CD14-positive monocyte (primary cell): ENCODE measurements at regions not wholly inside any gene's neighbourhood (a gene's known extent, or its start where the extent isn't known, plus 50 kb on each side); places are given as distances from the start of the nearest gene placed in this dataset.
A peak's percentile ranks its signal among the peaks of the same experiment; 100 is the strongest.

Source experiments
- DNase-seq, 3 donors: peaks; one replicate each; pipeline ENCODE4 v3.0.0-alpha.2; 2011 to 2022
- H2AFZ ChIP-seq: 2 replicates; pipeline ENCODE4 v1.6.0; 2012; ENCODE audit warnings: mild to moderate bottlenecking, low read depth, low read length, inconsistent platforms; ENCODE audit not compliant: insufficient read depth, poor library complexity, severe bottlenecking
- H3K27ac ChIP-seq, 2 donors: 1 replicate in 1 of 2; 2 replicates in 1 of 2; pipeline ENCODE4 v1.5.1; 2012 to 2013; ENCODE audit warnings: low read length in 2 of 2, control low read depth in 1 of 2, inconsistent platforms in 1 of 2, low read depth in 1 of 2, mild to moderate bottlenecking in 1 of 2
- H3K27me3 ChIP-seq, 2 donors: one replicate each; pipeline versions ENCODE4 v1.6.0 to v1.6.1; 2011 to 2013; ENCODE audit warnings: low read length in 2 of 2; ENCODE audit not compliant: control insufficient read depth in 2 of 2, insufficient read depth in 2 of 2
- H3K36me3 ChIP-seq, 2 donors: replicated peaks in 1 of 2; 1 replicate in 1 of 2; 2 replicates in 1 of 2; pipeline versions ENCODE4 v1.5.1 to v1.6.1; 2012 to 2013; ENCODE audit warnings: low read length in 2 of 2, control low read depth in 1 of 2, inconsistent platforms in 1 of 2, mild to moderate bottlenecking in 1 of 2; ENCODE audit not compliant: insufficient read depth in 2 of 2, control insufficient read depth in 1 of 2
- H3K4me1 ChIP-seq, 2 donors: 1 replicate in 1 of 2; 2 replicates in 1 of 2; pipeline versions ENCODE4 v1.5.1 to v1.6.1; 2012 to 2013; ENCODE audit warnings: low read length in 2 of 2, control low read depth in 1 of 2, inconsistent platforms in 1 of 2, mild to moderate bottlenecking in 1 of 2, moderate library complexity in 1 of 2; ENCODE audit not compliant: insufficient read depth in 2 of 2, control insufficient read depth in 1 of 2
- H3K4me2 ChIP-seq: replicated peaks from 2 replicates; pipeline ENCODE3; 2012; ENCODE audit warnings: low read length, moderate library complexity, mild to moderate bottlenecking; ENCODE audit not compliant: poor library complexity, severe bottlenecking; ENCODE audit errors: extremely low read depth
- H3K4me3 ChIP-seq, 3 experiments: fragments of 200-600 bp in 1 of 3; sonication (generic) in 1 of 3; replicated peaks in 1 of 3; 1 replicate in 2 of 3; 2 replicates in 1 of 3; pipeline ENCODE4 v1.5.1; 2011 to 2013; ENCODE audit warnings: low read length in 3 of 3, mild to moderate bottlenecking in 3 of 3, control low read depth in 2 of 3, low read depth in 2 of 3, inconsistent platforms in 1 of 3, moderate library complexity in 1 of 3
- H3K79me2 ChIP-seq: 2 replicates; pipeline ENCODE4 v1.6.0; 2012; ENCODE audit warnings: mild to moderate bottlenecking, control low read depth, inconsistent platforms, low read length, moderate library complexity; ENCODE audit not compliant: insufficient read depth
- H3K9ac ChIP-seq: 2 replicates; pipeline ENCODE4 v1.6.0; 2017; ENCODE audit warnings: low read length, mild to moderate bottlenecking; ENCODE audit not compliant: insufficient read depth, poor library complexity, severe bottlenecking
- H3K9me3 ChIP-seq, 2 donors: replicated peaks in 1 of 2; 1 replicate in 1 of 2; 2 replicates in 1 of 2; pipeline versions ENCODE4 v1.5.1 to v1.6.1; 2012 to 2013; ENCODE audit warnings: low read length in 2 of 2, control low read depth in 1 of 2; ENCODE audit not compliant: control insufficient read depth in 1 of 2, insufficient read depth in 1 of 2
- H4K20me1 ChIP-seq: 2 replicates; pipeline ENCODE4 v1.6.0; 2012; ENCODE audit warnings: mild to moderate bottlenecking, low read length, control low read depth, moderate library complexity; ENCODE audit not compliant: insufficient read depth
- H3K27ac Mint-ChIP-seq, 7 donors: one replicate each; pipeline ENCODE4 v1.8.0; 2020; ENCODE audit warnings: mild to moderate bottlenecking in 7 of 7, mixed read lengths in 7 of 7, moderate library complexity in 6 of 7, inconsistent platforms in 2 of 7
- H3K27me3 Mint-ChIP-seq, 3 donors: one replicate each; pipeline ENCODE4 v1.8.0; 2021 to 2022; ENCODE audit warnings: low read depth in 3 of 3, mild to moderate bottlenecking in 3 of 3, mixed read lengths in 3 of 3, moderate library complexity in 3 of 3, inconsistent platforms in 1 of 3
- H3K36me3 Mint-ChIP-seq, 2 donors: one replicate each; pipeline ENCODE4 v1.8.0; 2020; ENCODE audit warnings: mixed read lengths in 2 of 2, inconsistent platforms in 1 of 2, mild to moderate bottlenecking in 1 of 2
- H3K4me1 Mint-ChIP-seq: one replicate; pipeline ENCODE4 v1.8.0; 2020; ENCODE audit warnings: mild to moderate bottlenecking, mixed read lengths
- H3K4me3 Mint-ChIP-seq, 2 donors: one replicate each; pipeline ENCODE4 v1.8.0; 2020; ENCODE audit warnings: mild to moderate bottlenecking in 2 of 2, mixed read lengths in 2 of 2, moderate library complexity in 1 of 2
- H3K9me3 Mint-ChIP-seq, 7 donors: one replicate each; pipeline ENCODE4 v1.8.0; 2020 to 2022; ENCODE audit warnings: mixed read lengths in 7 of 7, mild to moderate bottlenecking in 6 of 7, moderate library complexity in 6 of 7, inconsistent platforms in 2 of 7
- CTCF ChIP-seq: fragments of 200-600 bp; IDR thresholded peaks from one replicate; pipeline ENCODE4 v1.8.0; 2022; ENCODE audit warnings: antibody characterized with exemption, mild to moderate bottlenecking
- WGBS: methylation state at CpG from one replicate; pipeline ENCODE4 v1.1.5; 2013; ENCODE audit warnings: missing lambda C conversion rate; ENCODE audit not compliant: insufficient coverage; 5-methylcytosine and 5-hydroxymethylcytosine counted together
- intact Hi-C, 2 donors: fragments of 100-400 bp; cut with micrococcal nuclease; formaldehyde crosslinking; loops; one replicate each; pipeline versions ENCODE4 v1.15.0 to v1.15.1; 2023

GRCh38 chr10:111998728-111999127, 184.8 kb downstream of the GPAM start:
- no peaks in the 10 kb centered on the region for H3K9me3 ChIP-seq
- WGBS: 80% methylated on average over 1 of the region's 7 CpGs
- no peak overlapping the region for H3K27ac ChIP-seq
- no peaks in the 10 kb centered on the region for H3K79me2 ChIP-seq
- H3K4me2 ChIP-seq: no peak overlapping the region
- H3K4me3 ChIP-seq: no peak overlapping the region
- peak overlapping the region in 1 of 7 donors; percentile 44 for H3K27ac Mint-ChIP-seq
- peaks cover 0 to 7% (median 2%) of the 10 kb centered on the region in 7 donors for H3K9me3 Mint-ChIP-seq
- H3K9ac ChIP-seq: no peak overlapping the region
- H3K4me1 ChIP-seq: no peaks in the 10 kb centered on the region
- H3K4me1 Mint-ChIP-seq: no peaks in the 10 kb centered on the region
- H4K20me1 ChIP-seq: no peaks in the 10 kb centered on the region
- H3K27me3 ChIP-seq: no peaks in the 10 kb centered on the region
- no peak for DNase-seq
- H3K36me3 ChIP-seq: no peaks in the 10 kb centered on the region
- no peaks in the 10 kb centered on the region for H3K36me3 Mint-ChIP-seq
- no peak for TF ChIP-seq CTCF
- H2AFZ ChIP-seq: no peak overlapping the region
- intact Hi-C loops: no loop called here
- H3K4me3 Mint-ChIP-seq: no peak overlapping the region
- no peaks in the 10 kb centered on the region for H3K27me3 Mint-ChIP-seq

- Mint-ChIP-seq H3K27me3 (no peaks in the 10 kb centered on the region), H3K27ac (no peak overlapping the region), H3K36me3 (no peaks in the 10 kb centered on the region), H3K4me3 (no peak overlapping the region), H3K9me3 (peaks cover 0 to 7% (median 2%) of the 10 kb centered on the region in 7 donors), H3K4me1 (no peaks in the 10 kb centered on the region)
- WGBS: 71% methylated on average over 1 of the region's 4 CpGs
- no peak overlapping the region for H3K9ac ChIP-seq
- no peak overlapping the region for H2AFZ ChIP-seq
- no peaks in the 10 kb centered on the region for H3K9me3 ChIP-seq
- no peak overlapping the region for H3K4me3 ChIP-seq
- no peaks in the 10 kb centered on the region for H3K79me2 ChIP-seq
- no peaks in the 10 kb centered on the region for H4K20me1 ChIP-seq
- no peaks in the 10 kb centered on the region for H3K27me3 ChIP-seq
- TF ChIP-seq CTCF: no peak
- intact Hi-C loops: no loop called here
- no peak overlapping the region for H3K4me2 ChIP-seq
- H3K4me1 ChIP-seq: no peaks in the 10 kb centered on the region
- DNase-seq: no peak
- no peak overlapping the region for H3K27ac ChIP-seq
- H3K36me3 ChIP-seq: no peaks in the 10 kb centered on the region
Observed at GRCh38 chr10:111999205-111999914, 184.2 kb downstream of the GPAM start.
